ENCODE measurements at regions not wholly inside any gene's neighbourhood (a gene's known extent, or its start where the extent isn't known, plus 50 kb on each side); places are given as distances from the start of the nearest gene placed in this dataset.

GRCh38 chr3:95036526-95037021, 973.7 kb downstream of the NSUN3 start:
- no peak for DNase-seq

- DNase-seq = no peak
These were observed 974.2 kb downstream of the NSUN3 start for GRCh38 chr3:95037097-95037496.

GRCh38 chr3:95037927-95038326, 975.1 kb downstream of the NSUN3 start:
- no peak for DNase-seq

GRCh38 chr3:95044101-95044500, 981.2 kb downstream of the NSUN3 start:
- DNase-seq = no peak

GRCh38 chr3:95048564-95048963, 985.7 kb downstream of the NSUN3 start:
- no peak for DNase-seq

- DNase-seq = no peak
These were observed 987.0 kb downstream of the NSUN3 start for GRCh38 chr3:95049841-95050240.

- no peak for DNase-seq
These were observed 992.4 kb downstream of the NSUN3 start for GRCh38 chr3:95055288-95055687.

- DNase-seq = no peak
These were observed 1019.3 kb downstream of the NSUN3 start for GRCh38 chr3:95082191-95082590.

- DNase-seq = no peak
These were observed 1021.9 kb downstream of the NSUN3 start for GRCh38 chr3:95084738-95085137.

GRCh38 chr3:95088464-95088863, 1025.6 kb downstream of the NSUN3 start:
- no peak for DNase-seq

- DNase-seq = no peak
These were observed 1034.6 kb downstream of the NSUN3 start for GRCh38 chr3:95097493-95097892.

- no peak for DNase-seq
These were observed 1058.1 kb downstream of the NSUN3 start for GRCh38 chr3:95120921-95121320.

GRCh38 chr3:95123104-95123503, 1060.2 kb downstream of the NSUN3 start:
- no peak for DNase-seq

- no peak for DNase-seq
These were observed 1072.0 kb downstream of the NSUN3 start for GRCh38 chr3:95134693-95135413.

GRCh38 chr3:95148107-95148506, 1085.2 kb downstream of the NSUN3 start:
- DNase-seq = no peak

- no peak for DNase-seq
These were observed 1088.7 kb downstream of the NSUN3 start for GRCh38 chr3:95151590-95151989.

GRCh38 chr3:95154766-95155165, 1091.9 kb downstream of the NSUN3 start:
- no peak for DNase-seq

- no peak for DNase-seq
These were observed 1099.9 kb downstream of the NSUN3 start for GRCh38 chr3:95162794-95163193.

GRCh38 chr3:95167748-95168147, 1104.9 kb downstream of the NSUN3 start:
- DNase-seq = no peak

GRCh38 chr3:95168526-95168925, 1105.7 kb downstream of the NSUN3 start:
- no peak for DNase-seq

- DNase-seq = no peak
These were observed 1109.5 kb downstream of the NSUN3 start for GRCh38 chr3:95172164-95172943.

- no peak for DNase-seq
These were observed 1114.2 kb downstream of the NSUN3 start for GRCh38 chr3:95177096-95177495.

GRCh38 chr3:95184038-95184437, 1121.2 kb downstream of the NSUN3 start:
- DNase-seq = no peak

- DNase-seq = no peak
These were observed 1126.5 kb downstream of the NSUN3 start for GRCh38 chr3:95189348-95189747.

Data from NCI-H1694 treated with DMSO at 0.1 percent for 48 hours (cell line).